ENCODE measurements at regions not wholly inside any gene's neighbourhood (a gene's known extent, or its start where the extent isn't known, plus 50 kb on each side); places are given as distances from the start of the nearest gene placed in this dataset.

DNA sequence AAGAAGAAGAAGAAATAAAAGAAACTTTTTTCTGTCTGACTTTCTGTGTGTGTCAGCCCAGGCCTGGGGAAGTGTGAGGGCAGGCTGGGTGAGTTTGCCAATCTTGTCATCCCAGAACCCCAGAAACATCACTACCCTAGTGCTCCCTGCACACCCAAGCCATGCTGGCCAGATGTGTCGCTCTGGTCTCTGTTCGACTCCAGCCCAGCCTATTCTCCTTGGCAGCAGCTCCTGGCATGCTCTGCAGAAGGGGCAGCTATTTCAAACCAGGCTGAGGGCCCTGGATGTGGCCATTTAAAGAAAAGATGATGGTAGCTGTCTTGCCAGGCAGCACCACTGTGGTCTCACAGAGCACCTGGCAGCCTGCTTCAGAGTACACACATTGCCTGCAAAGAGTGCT, 334.1 kb downstream of the RPS24 start:
- no peak for DNase-seq (ENCODE audit: low read depth)

DNA sequence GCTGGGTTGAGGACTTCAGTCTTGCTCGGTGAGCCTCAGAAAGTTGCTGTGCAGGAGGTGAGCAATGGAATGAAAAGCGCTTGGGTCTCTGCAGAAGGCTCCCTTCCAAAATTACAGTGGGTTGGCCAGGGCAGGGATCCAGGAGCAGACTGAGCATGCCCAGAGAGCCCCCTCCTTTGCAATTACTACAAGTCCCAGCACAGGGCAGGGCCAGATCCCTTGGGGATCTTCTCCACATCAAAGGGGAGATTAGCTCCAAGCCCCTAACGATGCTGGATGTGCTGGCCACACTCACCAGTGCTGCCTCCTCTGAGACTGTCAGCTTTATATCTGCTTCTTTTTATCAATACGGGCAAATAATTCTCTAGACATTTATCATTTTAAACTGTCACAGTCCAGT, 337.5 kb downstream of the RPS24 start:
- DNase-seq (ENCODE audit: low read depth) = no peak

DNA sequence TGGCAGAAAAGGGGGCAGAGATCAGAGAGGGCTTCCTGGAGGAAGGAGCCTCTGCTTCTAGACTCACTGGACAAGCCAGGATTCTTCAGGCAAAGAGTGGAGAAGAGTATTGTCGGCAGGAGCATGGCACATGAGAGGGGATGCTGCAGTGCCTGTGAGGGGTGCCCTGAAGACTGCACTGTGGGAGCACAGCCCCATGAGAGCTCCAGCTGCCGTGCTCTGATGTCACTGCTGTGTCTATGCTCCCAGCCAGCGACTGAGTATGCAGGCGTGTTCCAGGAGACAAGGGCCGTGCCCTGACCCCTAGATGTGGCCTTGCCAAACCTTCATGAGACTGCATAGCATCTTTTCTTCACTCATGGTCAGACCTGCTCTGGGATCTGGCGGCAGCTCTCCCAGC, 339.1 kb downstream of the RPS24 start:
- DNase-seq (ENCODE audit: low read depth) = no peak

DNA sequence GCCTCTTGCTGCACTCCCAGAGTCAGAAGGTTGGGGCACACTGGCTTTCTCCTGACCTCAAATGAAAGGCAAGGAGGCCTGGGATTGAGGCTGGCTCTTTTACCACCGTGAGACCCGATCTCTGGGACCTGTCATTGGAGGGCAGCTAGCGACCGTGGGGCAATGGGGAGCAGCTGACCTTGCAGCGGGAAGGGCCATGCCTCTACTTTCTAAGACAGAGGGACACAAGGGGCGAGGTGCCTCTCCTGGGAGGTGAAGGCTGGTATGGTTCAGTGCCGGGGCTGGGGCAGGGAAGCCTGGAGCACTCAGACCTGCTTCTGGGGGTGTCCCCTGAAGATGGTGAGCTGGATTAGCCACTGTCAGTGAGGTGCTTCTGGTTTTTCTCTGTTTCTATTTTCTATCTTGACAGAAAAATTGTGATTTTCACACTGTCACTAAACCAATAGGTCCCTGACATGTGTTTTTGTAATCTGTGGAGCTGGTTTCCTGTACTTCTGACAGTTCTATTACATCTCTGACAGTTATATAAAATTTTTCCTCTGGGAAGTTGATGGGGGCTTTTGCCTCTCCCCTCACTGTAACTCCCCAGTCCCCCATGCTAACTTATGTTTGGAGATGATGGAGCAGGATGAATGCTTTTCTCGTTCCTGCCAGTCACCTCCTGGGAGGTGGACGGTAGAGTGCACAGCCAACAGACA, 340.8 kb downstream of the RPS24 start:
- no peak for DNase-seq (ENCODE audit: low read depth)

DNA sequence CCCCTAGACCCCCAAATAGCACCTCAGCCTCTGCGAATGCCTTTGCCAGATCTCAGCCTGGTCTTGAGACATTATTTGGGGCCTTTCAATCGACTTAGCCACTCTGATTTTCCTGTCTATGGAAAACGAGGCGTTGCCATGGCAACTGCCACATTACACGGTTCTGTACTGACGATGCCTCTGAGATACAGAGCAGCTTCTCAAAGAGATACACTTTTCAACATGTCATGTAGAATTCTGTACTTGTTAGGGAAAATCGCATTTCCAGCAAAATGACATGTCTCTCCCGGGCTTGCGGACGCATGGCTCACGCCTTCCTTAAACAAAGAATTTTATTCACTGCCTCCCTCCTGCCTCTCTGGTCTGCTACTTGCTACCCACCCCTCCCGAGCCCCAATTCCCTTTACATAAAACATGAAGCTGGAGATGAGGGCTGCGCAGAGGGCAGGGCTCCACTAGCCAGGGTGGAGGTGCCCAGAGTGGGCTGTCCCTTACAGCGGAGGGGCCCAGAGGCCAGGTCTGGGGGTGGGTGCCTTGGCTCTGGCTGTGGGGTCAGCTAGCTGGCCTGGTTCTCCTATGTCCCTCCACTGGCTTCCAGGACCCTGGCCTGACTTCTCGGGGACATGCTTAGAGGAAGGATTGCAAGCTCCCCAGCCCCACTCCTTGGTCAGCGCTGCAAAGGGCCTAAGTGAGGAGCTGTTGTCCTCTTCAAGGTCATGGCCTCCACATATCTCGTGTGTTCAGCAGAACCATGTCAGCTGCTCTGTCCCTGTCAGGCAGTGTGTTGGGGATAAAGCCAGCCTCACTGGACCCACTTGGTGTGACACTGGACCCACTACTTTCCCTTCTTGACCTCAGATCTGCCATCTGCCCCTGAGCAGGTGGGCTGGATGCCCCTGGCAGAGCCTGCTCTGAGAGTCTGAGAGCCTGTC, 342.5 kb downstream of the RPS24 start:
- no peak for DNase-seq (ENCODE audit: low read depth)

DNA sequence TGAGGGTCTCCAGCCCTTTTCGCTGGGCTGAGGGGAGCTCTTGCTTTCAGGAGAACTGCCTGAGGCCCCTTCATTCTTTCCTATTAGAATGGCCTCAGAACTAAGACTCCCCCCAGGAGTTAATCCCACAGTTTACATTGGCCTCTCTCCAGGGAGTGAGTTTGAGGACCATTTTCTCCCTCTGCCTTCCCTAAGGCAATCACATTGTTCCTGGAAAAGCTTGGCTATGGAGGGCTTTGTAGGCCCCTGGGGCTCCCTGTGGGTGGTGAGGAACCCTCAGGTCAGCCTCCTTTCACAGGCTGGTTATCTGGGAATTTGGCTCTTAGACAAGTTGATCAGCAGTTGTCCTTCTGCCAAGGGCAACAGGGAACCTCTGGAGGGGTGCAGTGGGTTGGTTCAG, 343.7 kb downstream of the RPS24 start:
- DNase-seq (ENCODE audit: low read depth) = no peak

DNA sequence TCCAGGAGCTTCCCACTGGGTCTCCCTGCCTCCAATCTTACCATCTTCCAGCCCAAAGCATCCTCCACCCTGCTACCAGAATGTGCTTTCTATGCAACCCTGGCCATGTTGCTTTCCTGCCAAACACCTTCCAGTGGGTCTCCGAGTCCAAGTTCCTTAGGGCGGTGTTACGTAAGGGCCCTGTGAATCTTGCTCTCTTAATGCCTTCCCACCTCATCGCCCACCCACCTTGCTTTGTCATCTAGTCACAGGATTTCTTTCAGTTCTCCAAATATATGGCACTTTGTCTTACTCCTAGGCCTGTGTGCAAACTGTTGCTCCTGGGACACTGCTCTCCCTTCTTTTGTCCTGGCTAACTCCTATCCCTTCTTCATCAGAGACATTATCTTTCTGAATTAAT, 344.5 kb downstream of the RPS24 start:
- DNase-seq (ENCODE audit: low read depth) = no peak

DNA sequence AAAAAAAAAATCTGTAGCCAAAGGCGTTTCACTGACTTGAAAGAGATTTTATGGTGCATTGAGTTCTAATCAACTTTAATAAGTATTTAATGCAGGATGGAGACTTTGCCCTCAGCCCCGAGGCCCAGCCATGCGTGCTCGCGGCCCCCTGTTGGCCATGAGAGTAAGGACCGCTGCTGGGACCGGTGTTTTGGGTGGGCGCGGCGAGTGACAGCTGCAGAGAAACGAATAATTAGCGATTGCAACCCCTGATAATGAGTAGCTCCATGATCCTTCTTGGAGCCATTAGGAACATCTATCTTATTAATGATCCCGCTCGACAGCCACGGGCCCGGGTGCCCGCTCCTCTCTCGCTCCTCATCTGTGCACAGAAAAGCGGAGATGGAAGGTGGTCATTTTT, 347.4 kb downstream of the RPS24 start:
- DNase-seq (ENCODE audit: low read depth) = no peak

DNA sequence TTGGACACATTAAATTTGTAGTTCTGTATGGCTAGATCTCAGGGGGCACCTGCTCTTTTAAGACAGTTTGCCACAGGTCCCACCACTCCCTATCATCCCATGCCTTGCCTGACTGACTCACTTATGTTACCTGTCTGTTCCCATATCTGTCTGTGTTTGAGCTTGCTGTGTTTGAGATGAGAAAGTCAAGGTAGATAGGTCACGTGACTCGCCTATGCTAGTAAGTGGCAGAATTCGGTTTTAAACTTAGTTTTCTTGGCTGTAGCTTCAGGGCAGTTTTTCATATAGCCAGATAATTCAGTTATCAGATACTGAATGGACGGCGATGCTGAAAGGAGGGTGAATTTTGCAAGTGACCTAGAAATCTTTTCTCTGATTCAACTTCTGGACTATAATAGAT, 348.4 kb downstream of the RPS24 start:
- DNase-seq (ENCODE audit: low read depth) = no peak

DNA sequence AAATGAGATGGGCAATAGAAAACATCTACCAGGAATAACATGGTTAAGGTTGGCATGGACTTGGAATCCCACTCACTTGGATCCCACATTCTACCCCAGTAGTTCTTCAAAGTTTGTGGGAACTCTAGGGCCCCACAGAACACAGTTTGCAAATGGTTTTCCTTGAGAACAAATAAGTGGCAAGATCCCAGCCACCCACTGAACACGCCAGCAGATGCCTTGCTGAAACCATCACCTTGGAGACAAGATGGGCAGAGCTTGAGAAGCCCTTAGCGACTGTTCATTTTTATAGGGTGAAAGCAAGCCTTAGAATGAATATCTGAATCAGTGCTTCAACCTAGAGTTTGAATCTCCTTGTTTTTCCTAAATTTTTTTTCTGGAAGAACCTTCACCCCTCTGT, 349.1 kb downstream of the RPS24 start:
- no peak for DNase-seq (ENCODE audit: low read depth)

DNA sequence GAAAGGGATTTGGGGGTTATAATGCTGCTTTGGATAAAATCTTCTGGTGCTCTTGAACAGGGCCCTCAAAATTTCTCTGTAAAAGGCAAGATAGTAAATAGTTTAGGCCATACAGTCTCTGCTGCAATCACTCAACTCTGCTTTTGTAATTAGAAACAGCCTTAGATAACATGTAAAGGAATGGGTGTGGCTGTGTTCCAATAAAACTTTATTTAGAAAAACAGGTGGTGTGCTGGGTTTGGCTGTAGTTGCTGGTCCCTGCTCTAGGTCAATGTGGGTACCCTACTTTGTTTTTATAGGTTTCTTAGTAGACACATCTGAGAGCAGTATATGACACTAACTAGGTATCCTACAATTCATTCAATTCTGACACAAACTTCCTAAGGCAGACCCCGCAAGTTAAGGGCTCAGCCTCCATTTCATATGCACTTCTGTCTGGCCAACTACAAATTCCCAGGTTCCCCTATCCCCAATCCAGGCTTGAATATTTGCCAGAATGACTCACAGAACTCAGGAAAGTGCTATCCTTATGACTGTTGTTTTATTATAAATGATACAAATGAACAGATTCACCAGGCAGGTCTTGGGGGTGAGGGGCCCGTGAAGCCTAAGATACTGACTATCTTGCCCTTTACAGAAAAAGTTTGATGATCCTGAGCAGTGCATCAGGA, 349.9 kb downstream of the RPS24 start:
- no peak for DNase-seq (ENCODE audit: low read depth)

DNA sequence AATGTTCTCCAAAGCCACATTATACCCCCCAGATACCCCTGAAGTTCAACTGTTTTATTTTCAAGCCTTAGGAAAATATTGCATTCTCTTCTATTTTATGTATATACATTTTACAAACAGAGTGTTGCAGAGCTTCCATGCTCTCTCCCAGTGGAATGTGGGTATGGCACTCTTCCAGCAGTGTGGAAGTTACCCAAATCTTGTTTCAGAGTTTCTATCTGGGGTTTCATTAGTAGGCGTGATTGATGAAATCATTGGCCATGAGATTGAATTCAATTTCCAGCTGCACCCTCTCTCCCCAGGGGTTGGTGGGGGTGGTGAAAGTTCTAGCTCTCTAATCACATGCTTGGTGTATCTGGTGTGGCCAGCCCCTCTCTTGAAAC, 350.4 kb downstream of the RPS24 start:
- DNase-seq (ENCODE audit: low read depth) = no peak

DNA sequence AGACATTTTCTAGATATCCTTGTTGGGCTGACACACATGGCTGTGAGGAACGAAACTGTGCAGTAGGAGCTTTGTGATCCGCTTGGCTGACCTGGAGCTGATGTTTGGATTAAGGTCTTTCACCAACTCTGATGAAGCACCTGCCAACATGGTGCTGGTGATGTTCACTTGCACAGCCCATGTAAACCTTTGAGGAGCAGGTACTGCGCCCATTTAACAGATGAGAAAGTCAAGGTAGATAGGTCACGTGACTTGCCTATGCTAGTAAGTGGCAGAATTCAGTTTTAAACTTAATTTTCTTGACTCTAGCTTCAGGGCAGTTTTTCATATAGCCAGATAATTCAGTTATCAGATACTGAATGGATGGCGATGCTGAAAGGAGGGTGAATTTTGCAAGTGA, 351.9 kb downstream of the RPS24 start:
- DNase-seq (ENCODE audit: low read depth) = no peak

DNA sequence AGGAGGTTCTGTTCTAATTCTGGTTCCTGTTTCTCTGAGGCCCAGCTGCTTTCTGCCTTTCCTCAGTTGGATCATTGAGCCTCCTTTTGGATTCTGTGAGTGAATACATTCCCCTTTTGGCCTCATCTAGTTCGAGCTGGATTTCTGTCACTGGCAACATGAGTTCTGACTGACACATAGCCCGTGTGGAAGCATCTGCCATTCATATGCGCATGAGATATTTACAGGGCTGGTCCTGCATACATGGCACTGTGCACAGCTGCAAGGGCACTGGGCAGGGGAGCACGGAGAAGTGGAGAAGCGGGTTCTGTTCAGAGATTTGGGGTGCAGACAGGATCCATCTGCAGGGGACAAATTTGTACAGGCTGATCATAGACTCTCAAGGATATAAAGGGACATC, 352.8 kb downstream of the RPS24 start:
- no peak for DNase-seq (ENCODE audit: low read depth)

DNA sequence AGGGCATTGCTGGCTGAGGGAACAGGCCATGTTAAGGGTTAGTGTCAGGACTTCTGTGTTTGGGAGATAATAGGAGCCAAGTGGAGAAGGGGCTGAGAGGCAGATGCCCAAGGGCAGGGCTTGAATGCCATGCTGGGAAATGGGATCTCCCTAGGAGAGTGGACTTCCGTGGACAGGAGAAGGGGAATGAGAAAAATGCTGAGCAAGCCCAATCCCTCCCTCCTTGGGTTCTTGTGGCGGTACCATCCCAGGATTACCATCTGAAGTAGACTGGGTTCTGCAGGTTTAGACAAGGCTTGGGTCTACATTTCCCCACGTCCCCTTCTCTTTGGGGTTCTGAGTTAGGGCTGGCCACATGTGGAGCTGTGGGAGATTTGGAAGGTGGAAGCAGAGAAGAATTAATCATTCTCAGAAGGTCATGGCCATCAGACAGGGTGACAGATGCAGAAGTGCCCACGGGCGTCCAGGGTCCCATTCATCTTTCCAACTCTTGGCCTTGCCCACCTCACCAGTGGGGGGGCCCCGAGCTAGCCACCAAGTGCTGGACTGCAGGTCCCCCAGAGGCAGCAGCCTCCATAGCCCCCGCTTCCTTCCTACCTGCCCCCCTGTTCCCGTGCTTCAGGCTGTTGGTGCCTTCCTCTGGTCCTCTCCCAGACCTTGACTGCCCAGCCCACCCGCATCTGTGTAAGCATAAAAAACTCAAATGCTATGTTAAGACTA, 354.8 kb downstream of the RPS24 start:
- no peak for DNase-seq (ENCODE audit: low read depth)

DNA sequence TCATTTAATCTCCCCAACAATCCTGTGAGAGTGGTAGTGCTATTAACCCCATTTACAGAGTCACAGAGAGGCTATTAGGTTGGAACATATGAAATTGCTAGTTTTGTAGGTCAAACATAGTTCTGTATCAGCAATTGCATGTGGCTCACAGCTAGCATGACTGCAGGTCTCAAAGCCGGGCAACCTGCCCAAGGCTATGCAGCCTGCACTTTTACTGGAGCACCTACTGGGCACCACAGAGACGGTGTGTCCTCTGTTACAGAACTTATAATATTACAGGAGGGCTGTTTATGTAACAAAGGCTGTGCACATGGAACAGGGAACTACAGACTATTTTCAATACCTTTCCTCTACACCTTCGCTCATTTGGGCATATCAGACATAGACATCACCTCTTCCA, 355.8 kb downstream of the RPS24 start:
- DNase-seq (ENCODE audit: low read depth) = no peak

DNA sequence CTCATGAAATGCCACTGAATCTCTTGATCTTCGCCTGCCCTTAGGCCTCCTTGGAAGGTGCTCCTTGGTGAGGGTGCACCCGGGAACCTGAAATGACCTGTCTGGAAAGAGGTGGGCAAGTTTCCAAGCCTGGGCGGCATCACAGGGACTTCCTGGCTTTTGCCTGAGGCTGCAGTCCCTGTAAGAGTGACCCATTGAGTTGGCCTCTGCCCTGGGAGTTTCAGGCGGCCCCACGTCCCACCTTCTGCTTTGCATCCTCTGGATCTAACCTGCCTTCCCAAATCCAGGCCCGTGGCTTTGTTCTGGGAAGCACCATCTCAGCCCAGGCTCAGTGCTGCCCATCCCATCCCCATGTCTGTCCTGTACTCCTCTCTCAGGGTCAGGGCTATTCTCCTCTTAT, 356.4 kb downstream of the RPS24 start:
- DNase-seq (ENCODE audit: low read depth) = no peak

DNA sequence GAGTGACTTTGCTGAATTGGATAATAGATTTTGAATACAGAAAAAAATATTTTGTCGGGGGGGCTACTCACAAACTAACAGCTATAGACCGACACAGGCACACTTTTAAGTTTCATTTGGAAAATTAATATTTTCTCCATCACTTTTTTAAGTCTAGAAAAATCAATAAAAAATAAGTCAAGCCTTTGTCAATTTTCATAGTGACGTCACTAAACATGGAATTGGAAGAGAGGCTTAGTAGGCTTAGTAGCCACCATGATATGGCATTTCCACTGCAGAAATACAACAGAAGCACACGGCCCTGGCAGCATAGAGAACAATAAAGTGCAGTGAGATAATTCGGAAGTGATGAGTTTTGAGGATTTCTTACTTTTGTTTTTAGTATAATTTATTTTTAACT, 357.2 kb downstream of the RPS24 start:
- DNase-seq (ENCODE audit: low read depth) = no peak

DNA sequence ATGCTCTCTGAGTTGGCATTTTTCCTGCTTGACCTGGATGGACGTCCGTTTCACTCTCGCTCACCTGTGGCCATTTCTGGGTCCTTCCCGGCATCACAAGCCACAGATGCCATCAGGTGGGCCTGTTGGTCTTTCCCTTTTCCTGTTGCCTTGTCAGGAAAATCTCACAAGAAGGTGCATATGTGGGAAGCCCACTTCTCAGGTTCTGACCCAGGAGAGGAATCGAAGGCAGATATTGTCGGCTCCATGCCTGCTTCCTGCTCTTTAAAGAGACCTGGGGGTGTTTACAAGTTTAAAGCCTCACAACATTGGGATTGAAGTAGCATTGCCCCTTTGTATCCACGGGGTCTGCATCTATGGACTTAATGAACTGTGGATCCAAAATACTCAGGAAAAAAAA, 357.9 kb downstream of the RPS24 start:
- DNase-seq (ENCODE audit: low read depth) = no peak

DNA sequence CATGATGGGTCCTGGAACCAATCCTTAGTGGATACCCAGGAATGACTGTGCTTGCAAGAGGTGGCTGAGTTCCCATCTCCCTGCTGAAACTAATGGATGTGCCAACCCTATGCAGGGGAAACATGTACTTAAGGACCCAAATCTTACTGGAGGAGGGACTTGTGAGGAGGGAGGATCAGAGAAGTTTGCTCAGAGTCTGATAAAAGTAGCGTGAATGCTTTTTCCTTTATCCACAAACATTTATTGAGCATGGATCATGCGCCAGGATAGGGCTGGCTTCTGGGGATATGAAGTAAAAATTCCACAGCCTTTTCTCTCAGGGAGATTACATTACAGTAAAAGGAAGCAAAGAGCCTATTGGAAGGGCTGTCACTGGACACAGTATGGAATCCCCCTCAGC, 358.5 kb downstream of the RPS24 start:
- DNase-seq (ENCODE audit: low read depth) = no peak

DNA sequence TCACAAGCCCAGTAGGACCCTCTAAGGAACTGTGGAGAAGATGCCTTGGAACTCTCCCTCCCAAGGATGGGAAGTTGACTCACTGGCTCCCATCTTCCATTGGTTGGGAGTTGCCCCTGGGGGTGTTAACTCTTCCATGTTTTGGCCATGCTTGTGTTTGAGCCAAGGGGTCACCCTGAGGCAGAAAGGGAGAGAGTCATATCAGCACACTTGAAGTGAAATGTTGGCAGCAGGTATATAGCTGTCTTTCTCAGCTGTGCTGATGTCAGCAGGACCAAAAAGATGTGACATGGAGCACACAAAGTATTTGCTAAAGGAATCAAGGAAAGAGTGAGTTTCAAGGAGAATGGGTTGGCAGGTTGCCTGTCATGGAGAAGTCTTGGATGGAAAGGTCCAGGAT, 359.4 kb downstream of the RPS24 start:
- DNase-seq (ENCODE audit: low read depth) = no peak

DNA sequence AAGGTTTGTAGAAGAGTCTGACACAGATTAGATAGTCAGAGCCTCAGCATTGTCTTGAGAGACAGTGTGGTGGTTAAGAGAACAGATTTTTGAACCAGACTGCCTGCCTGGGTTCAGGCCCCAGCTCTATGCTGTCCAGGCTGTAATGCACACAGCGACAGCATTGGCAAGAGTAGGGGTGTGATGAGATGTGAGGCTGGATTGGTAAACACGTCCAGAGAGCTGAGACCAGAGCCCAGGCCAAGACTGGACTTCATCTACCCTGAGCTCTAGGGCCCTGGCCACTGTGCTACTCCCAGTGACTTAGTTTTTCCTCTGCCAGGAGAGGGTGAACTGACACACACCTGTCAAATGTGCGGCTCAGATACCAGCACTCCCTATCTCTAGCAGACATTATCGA, 360.4 kb downstream of the RPS24 start:
- no peak for DNase-seq (ENCODE audit: low read depth)

DNA sequence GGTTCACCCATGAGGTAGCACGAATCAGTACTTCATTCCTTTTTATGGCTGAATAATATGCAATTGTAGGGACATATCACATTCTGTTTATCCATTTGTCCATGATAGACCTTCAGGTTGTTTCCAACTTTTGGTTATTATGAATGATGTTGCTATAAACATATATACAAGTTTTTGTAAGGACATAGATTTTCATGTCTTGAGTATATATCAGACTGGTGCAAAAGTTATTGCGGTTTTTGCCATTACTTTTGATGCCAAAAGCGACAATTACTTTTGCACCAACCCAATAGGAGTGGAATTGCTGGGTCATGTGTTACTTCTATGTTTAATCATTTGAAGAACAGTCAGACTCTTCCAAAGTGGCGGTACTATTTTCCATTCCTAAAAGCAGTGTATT, 361.5 kb downstream of the RPS24 start:
- no peak for DNase-seq (ENCODE audit: low read depth)

Measured in fibroblast of gingiva (primary cell).